SU-DHL-6 (cell line): ENCODE measurements at regions not wholly inside any gene's neighbourhood (a gene's known extent, or its start where the extent isn't known, plus 50 kb on each side); places are given as distances from the start of the nearest gene placed in this dataset.

Experiments
- CTCF ChIP-seq: fragments of 200-600 bp; sonication (generic); IDR thresholded peaks from one replicate; pipeline ENCODE4 v1.5.1; 2017; ENCODE audit warnings: antibody characterized with exemption, mild to moderate bottlenecking, low read length, moderate library complexity; ENCODE audit not compliant: insufficient read depth, poor library complexity, severe bottlenecking
- EZH2phosphoT487 ChIP-seq: fragments of 200-600 bp; sonication (generic), shearing (Covaris generic); conservative IDR thresholded peaks from 2 replicates; pipeline ENCODE4 v1.6.1; 2018; ENCODE audit warnings: mild to moderate bottlenecking, antibody characterized with exemption, low read length, moderate library complexity, mixed read lengths

GRCh38 chr16:79294568-79294967 lies 306.0 kb downstream of the MAF start:
- no peak for TF ChIP-seq CTCF
- no peak for TF ChIP-seq EZH2phosphoT487
